HFFc6 (cell line): ENCODE measurements at regions not wholly inside any gene's neighbourhood (a gene's known extent, or its start where the extent isn't known, plus 50 kb on each side); places are given as distances from the start of the nearest gene placed in this dataset.

Experiments used
- DNase-seq: peaks from one replicate; pipeline ENCODE4 v3.0.0-alpha.2; 2018
- H3K27ac Mint-ChIP-seq: 2 replicates; pipeline ENCODE4 v1.8.0; 2020; ENCODE audit warnings: mild to moderate bottlenecking, mixed read lengths
- H3K27me3 Mint-ChIP-seq: 2 replicates; pipeline ENCODE4 v1.8.0; 2021; ENCODE audit warnings: mild to moderate bottlenecking, moderate library complexity, mixed read lengths; ENCODE audit not compliant: insufficient read depth
- H3K36me3 Mint-ChIP-seq: 2 replicates; pipeline ENCODE4 v1.8.0; 2021; ENCODE audit warnings: low read depth, mixed read lengths
- H3K4me1 Mint-ChIP-seq: 2 replicates; pipeline ENCODE4 v1.8.0; 2020; ENCODE audit warnings: low read depth, mixed read lengths
- H3K4me3 Mint-ChIP-seq: 2 replicates; pipeline ENCODE4 v1.8.0; 2020; ENCODE audit warnings: mild to moderate bottlenecking, moderate library complexity, mixed read lengths
- H3K9me3 Mint-ChIP-seq: 2 replicates; pipeline ENCODE4 v1.8.0; 2020; ENCODE audit warnings: mild to moderate bottlenecking, mixed read lengths
- TF ChIP-seq, protein P1 (sequence below): fragments of 200-600 bp; sonication (generic); IDR thresholded peaks from 2 replicates; pipeline ENCODE4 v1.5.0; 2021; ENCODE audit warnings: antibody characterized with exemption, mild to moderate bottlenecking

- Mint-ChIP-seq H3K27ac (no peak overlapping the region), H3K9me3 (no peaks in the 10 kb centered on the region; the same call in 1 of the 2 replicates), H3K36me3 (no peaks in the 10 kb centered on the region; the same call in 1 of the 2 replicates), H3K4me1 (peaks cover 10% of the 10 kb centered on the region), H3K27me3 (no peaks in the 10 kb centered on the region; the same call in 1 of the 2 replicates), H3K4me3 (peak overlapping the region; percentile 45)
- TF ChIP-seq, protein P1, sequence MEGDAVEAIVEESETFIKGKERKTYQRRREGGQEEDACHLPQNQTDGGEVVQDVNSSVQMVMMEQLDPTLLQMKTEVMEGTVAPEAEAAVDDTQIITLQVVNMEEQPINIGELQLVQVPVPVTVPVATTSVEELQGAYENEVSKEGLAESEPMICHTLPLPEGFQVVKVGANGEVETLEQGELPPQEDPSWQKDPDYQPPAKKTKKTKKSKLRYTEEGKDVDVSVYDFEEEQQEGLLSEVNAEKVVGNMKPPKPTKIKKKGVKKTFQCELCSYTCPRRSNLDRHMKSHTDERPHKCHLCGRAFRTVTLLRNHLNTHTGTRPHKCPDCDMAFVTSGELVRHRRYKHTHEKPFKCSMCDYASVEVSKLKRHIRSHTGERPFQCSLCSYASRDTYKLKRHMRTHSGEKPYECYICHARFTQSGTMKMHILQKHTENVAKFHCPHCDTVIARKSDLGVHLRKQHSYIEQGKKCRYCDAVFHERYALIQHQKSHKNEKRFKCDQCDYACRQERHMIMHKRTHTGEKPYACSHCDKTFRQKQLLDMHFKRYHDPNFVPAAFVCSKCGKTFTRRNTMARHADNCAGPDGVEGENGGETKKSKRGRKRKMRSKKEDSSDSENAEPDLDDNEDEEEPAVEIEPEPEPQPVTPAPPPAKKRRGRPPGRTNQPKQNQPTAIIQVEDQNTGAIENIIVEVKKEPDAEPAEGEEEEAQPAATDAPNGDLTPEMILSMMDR: no peak
- DNase-seq: no peak
Observed at GRCh38 chr3:191695131-191695814, 234.3 kb downstream of the PYDC2 start.

- Mint-ChIP-seq H3K4me1 (peaks cover 10% of the 10 kb centered on the region), H3K36me3 (no peaks in the 10 kb centered on the region; the same call in 1 of the 2 replicates), H3K4me3 (no peak overlapping the region), H3K9me3 (peaks cover under 1% of the 10 kb centered on the region), H3K27me3 (no peaks in the 10 kb centered on the region; the same call in 1 of the 2 replicates), H3K27ac (no peak overlapping the region)
- TF ChIP-seq, protein P1: no peak
- no peak for DNase-seq
Observed at GRCh38 chr3:191695815-191696153, 234.8 kb downstream of the PYDC2 start.

- DNase-seq: no peak
- no peaks in the 10 kb centered on the region; the same call in 1 of the 2 replicates for H3K27me3 Mint-ChIP-seq
- no peak overlapping the region for H3K27ac Mint-ChIP-seq
- peaks cover 7% of the 10 kb centered on the region for H3K9me3 Mint-ChIP-seq
- H3K4me3 Mint-ChIP-seq: no peak overlapping the region
- peaks cover 3% of the 10 kb centered on the region; the same call in 1 of the 2 replicates for H3K36me3 Mint-ChIP-seq
- H3K4me1 Mint-ChIP-seq: peaks cover 10% of the 10 kb centered on the region
- TF ChIP-seq, protein P1: no peak
Observed at GRCh38 chr3:191696348-191696747, 235.4 kb downstream of the PYDC2 start.

DNA sequence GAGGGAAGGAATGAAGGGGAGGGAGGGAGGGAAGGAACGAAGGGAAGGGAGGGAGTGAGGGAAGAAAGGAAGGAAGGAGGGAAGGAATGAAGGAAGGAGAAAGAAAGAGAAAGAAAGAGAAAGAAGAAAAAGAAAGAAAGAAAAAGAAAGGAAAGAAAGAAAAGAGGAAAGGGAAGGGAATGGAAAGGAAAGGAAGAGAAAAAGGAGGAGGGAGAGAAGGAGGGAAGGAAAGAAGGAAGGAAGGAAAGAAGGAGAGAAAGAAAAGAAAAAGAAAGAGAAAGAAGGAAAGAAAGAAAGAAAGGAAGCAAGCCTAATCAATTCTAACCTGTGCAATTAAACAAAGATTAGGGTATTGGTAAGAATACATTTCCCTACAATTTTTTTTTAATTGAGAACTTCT lies 238.6 kb downstream of the PYDC2 start:
- H3K4me1 Mint-ChIP-seq: peaks cover 6% of the 10 kb centered on the region
- H3K27me3 Mint-ChIP-seq: no peaks in the 10 kb centered on the region; the same call in 1 of the 2 replicates
- TF ChIP-seq, protein P1: no peak
- H3K4me3 Mint-ChIP-seq: no peak overlapping the region
- H3K27ac Mint-ChIP-seq: no peak overlapping the region
- peaks cover 17% of the 10 kb centered on the region for H3K9me3 Mint-ChIP-seq
- DNase-seq: no peak
- H3K36me3 Mint-ChIP-seq: peaks cover 6% of the 10 kb centered on the region; the same call in 1 of the 2 replicates

DNA sequence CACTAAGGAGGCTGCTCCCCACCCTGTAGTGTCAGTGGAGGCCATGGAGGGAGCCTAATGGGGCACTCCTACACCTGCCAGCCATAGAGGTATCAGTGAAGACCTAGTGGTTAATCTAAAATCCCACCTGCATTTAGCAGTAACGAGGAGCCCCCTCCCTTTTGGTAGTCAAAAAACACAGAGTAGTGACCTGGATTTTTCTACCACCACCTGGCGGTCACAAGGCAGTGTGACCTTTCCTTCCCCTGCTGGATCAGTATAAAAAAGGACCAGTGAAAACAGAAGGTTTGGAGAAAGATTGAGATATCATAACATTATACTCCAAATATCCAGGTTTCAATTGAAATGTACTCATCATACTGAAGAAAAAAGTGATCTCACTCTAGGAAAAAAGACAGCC lies 241.2 kb downstream of the PYDC2 start:
- TF ChIP-seq, protein P1: no peak

More for the DNA sequence above, 241.2 kb downstream of the PYDC2 start:
- no peak overlapping the region for H3K4me3 Mint-ChIP-seq
- H3K9me3 Mint-ChIP-seq: peaks cover 35% of the 10 kb centered on the region
- DNase-seq: no peak
- H3K27me3 Mint-ChIP-seq: no peaks in the 10 kb centered on the region; the same call in 1 of the 2 replicates
- peaks cover 6% of the 10 kb centered on the region; the same call in 1 of the 2 replicates for H3K36me3 Mint-ChIP-seq
- H3K27ac Mint-ChIP-seq: no peak overlapping the region
- no peaks in the 10 kb centered on the region for H3K4me1 Mint-ChIP-seq
